Caki2 (cell line): ENCODE measurements at regions not wholly inside any gene's neighbourhood (a gene's known extent, or its start where the extent isn't known, plus 50 kb on each side); places are given as distances from the start of the nearest gene placed in this dataset.
"Not testable (repeated sequence)": the region's sequence is repeated elsewhere in the genome, so short reads cannot be mapped to it uniquely, and the experiment has no call there.

Experiments used
- DNase-seq: peaks from one replicate; pipeline ENCODE4 v3.0.0-alpha.2; 2015; ENCODE audit warnings: low read depth
- in situ Hi-C: cut with HindIII; loops from 2 replicates; pipeline ENCODE4 v1.10.0; 2016; ENCODE audit warnings: low sequenced_read_pairs, low pct_unique_long_range_greater_than_20kb, mixed read lengths

- in situ Hi-C loops = no loop called here
- DNase-seq = no peak
Observed at GRCh38 chr4:17272154-17272553, 239.7 kb downstream of the QDPR start.

GRCh38 chr4:17265653-17266052 lies 246.2 kb downstream of the QDPR start:
- DNase-seq = no peak
- in situ Hi-C loops = no loop called here

GRCh38 chr4:17265139-17265538 lies 246.8 kb downstream of the QDPR start:
- no peak for DNase-seq
- in situ Hi-C loops = no loop called here

GRCh38 chr4:17260166-17260907 lies 251.6 kb downstream of the QDPR start:
- in situ Hi-C loops = no loop called here
- DNase-seq = no peak

GRCh38 chr4:17258106-17258505 lies 253.8 kb downstream of the QDPR start:
- in situ Hi-C loops = no loop called here

GRCh38 chr4:17252131-17252530 lies 259.8 kb downstream of the QDPR start:
- no peak for DNase-seq
- in situ Hi-C loops = no loop called here

More at GRCh38 chr4:17258106-17258505, 253.8 kb downstream of the QDPR start:
- DNase-seq = no peak

GRCh38 chr4:17251101-17251500 lies 260.8 kb downstream of the QDPR start:
- in situ Hi-C loops = no loop called here

GRCh38 chr4:17250591-17250990 lies 261.3 kb downstream of the QDPR start:
- in situ Hi-C loops = no loop called here
- DNase-seq = no peak

More at GRCh38 chr4:17251101-17251500, 260.8 kb downstream of the QDPR start:
- DNase-seq = no peak

- in situ Hi-C loops = no loop called here
- no peak for DNase-seq
Observed at GRCh38 chr4:17246656-17247055, 265.2 kb downstream of the QDPR start.

GRCh38 chr4:17241835-17242234 lies 270.1 kb downstream of the QDPR start:
- DNase-seq = no peak
- in situ Hi-C loops = no loop called here

- DNase-seq = no peak
- in situ Hi-C loops = no loop called here
Observed at GRCh38 chr4:17238633-17239032, 273.3 kb downstream of the QDPR start.

- in situ Hi-C loops = no loop called here
- DNase-seq = no peak
Observed at GRCh38 chr4:17236686-17237085, 275.2 kb downstream of the QDPR start.

- in situ Hi-C loops = no loop called here
- DNase-seq = no peak
Observed at GRCh38 chr4:17234678-17235077, 277.2 kb downstream of the QDPR start.

GRCh38 chr4:17232566-17233253 lies 279.2 kb downstream of the QDPR start:
- in situ Hi-C loops = no loop called here
- no peak for DNase-seq

GRCh38 chr4:17231880-17232475 lies 279.9 kb downstream of the QDPR start:
- DNase-seq, in situ Hi-C loops: not testable (repeated sequence)

- no peak for DNase-seq
- in situ Hi-C loops = no loop called here
Observed at GRCh38 chr4:17230727-17231126, 281.2 kb downstream of the QDPR start.

- in situ Hi-C loops = no loop called here
- DNase-seq = no peak
Observed at GRCh38 chr4:17220816-17221215, 291.1 kb downstream of the QDPR start.

GRCh38 chr4:17218786-17219185 lies 293.1 kb downstream of the QDPR start:
- no peak for DNase-seq
- in situ Hi-C loops = no loop called here
